ENCODE measurements at regions not wholly inside any gene's neighbourhood (a gene's known extent, or its start where the extent isn't known, plus 50 kb on each side); places are given as distances from the start of the nearest gene placed in this dataset.

- TF ChIP-seq POLR2A (IDR thresholded peaks at IDR 0.05; ENCODE audit: extremely low read depth, insufficient read length): no peak
- TF ChIP-seq CTCF (IDR thresholded peaks at IDR 0.05; ENCODE audit: low read depth, low read length): no peak
- TF ChIP-seq MYC (IDR thresholded peaks at IDR 0.05; ENCODE audit: low read depth, low read length): no peak
These were observed 106.8 kb upstream of the MAMLD1 start for GRCh38 chrX:150256297-150256650.
